Activated CD4-positive, alpha-beta memory T cell treated with anti-CD3 and anti-CD28 coated beads, Interleukin-2, amount 10 ng/mL, durations not matched to agents 7 days and 5 days (primary cell): ENCODE measurements at regions not wholly inside any gene's neighbourhood (a gene's known extent, or its start where the extent isn't known, plus 50 kb on each side); places are given as distances from the start of the nearest gene placed in this dataset.

Experiments used
- CTCF ChIA-PET: fragments of 350-600 bp; sonication (Branson Sonifier 250); formaldehyde crosslinking; loops from one replicate; lab custom pipeline; 2021; ENCODE audit warnings: antibody characterized with exemption, inconsistent platforms; lab: Charles Lee
- POLR2A ChIA-PET: fragments of 350-600 bp; sonication (Branson Sonifier 250); formaldehyde crosslinking; loops from one replicate; lab custom pipeline; 2021; ENCODE audit warnings: antibody characterized with exemption; lab: Charles Lee
- DNase-seq: peaks from one replicate; pipeline ENCODE4 v3.0.0-alpha.2; 2020
- H3K27ac Mint-ChIP-seq: one replicate; pipeline ENCODE4 v1.8.0; 2021; ENCODE audit warnings: mild to moderate bottlenecking, mixed read lengths
- H3K27me3 Mint-ChIP-seq: one replicate; pipeline ENCODE4 v1.8.0; 2021; ENCODE audit warnings: mixed read lengths
- H3K36me3 Mint-ChIP-seq: one replicate; pipeline ENCODE4 v1.8.0; 2021; ENCODE audit warnings: low read depth, mixed read lengths
- H3K4me1 Mint-ChIP-seq: one replicate; pipeline ENCODE4 v1.8.0; 2021; ENCODE audit warnings: mixed read lengths
- H3K4me3 Mint-ChIP-seq: one replicate; pipeline ENCODE4 v1.8.0; 2021; ENCODE audit warnings: mild to moderate bottlenecking, mixed read lengths
- H3K9me3 Mint-ChIP-seq: one replicate; pipeline ENCODE4 v1.8.0; 2021; ENCODE audit warnings: mixed read lengths

GRCh38 chr4:137702512-137702911 is 170.2 kb upstream of the PCDH18 start:
- no peaks in the 10 kb centered on the region for H3K4me1 Mint-ChIP-seq
- no peak for DNase-seq
- CTCF ChIA-PET = no interaction called here
- no peaks in the 10 kb centered on the region for H3K27me3 Mint-ChIP-seq
- peaks cover 3% of the 10 kb centered on the region for H3K9me3 Mint-ChIP-seq
- POLR2A ChIA-PET = no interaction called here
- no peak overlapping the region for H3K4me3 Mint-ChIP-seq
- H3K36me3 Mint-ChIP-seq = no peaks in the 10 kb centered on the region
- H3K27ac Mint-ChIP-seq = no peak overlapping the region

DNA sequence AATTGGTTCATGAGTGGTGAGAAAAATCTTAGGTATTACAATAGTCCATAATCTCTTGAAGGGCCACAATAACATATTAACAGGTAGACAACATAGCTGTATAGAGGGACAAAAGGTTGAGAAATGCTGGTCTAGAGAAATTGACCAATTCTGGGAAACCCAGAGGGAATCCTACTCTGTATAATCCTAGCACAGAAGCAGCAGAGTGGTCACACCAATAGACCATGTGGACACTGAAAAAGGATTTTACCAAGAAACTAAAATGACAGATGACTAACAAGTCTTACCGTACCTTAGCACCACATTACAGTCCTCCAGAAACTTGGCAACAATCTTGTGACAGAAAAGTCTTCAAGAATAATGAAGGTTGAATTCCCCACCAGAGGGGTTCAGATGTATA is 169.1 kb upstream of the PCDH18 start:
- no peak overlapping the region for H3K4me3 Mint-ChIP-seq
- no peaks in the 10 kb centered on the region for H3K27me3 Mint-ChIP-seq
- H3K27ac Mint-ChIP-seq = no peak overlapping the region
- H3K9me3 Mint-ChIP-seq = peaks cover 3% of the 10 kb centered on the region
- H3K4me1 Mint-ChIP-seq = no peaks in the 10 kb centered on the region
- DNase-seq = no peak
- ChIA-PET CTCF (no interaction called here), POLR2A (no interaction called here)
- no peaks in the 10 kb centered on the region for H3K36me3 Mint-ChIP-seq

DNA sequence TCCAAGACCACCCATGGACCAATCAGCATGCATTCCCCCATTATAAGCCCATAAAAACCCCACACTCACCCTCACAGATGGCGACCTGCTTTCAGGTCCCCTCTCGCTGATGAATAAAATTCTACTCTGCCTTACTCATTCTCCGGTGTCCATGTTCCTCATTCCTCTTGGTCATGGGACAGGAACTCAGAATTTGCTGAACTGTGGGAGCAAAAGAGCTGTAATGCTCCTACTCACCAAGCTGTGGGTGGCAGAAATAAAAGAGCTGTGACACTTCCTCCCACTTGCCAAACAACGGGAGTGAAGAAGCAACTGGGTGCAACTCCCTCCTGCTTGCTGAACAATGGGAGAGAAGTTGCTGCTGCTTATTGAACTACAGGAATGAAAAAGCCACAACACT is 168.5 kb upstream of the PCDH18 start:
- DNase-seq = no peak
- POLR2A ChIA-PET = no interaction called here
- no peak overlapping the region for H3K4me3 Mint-ChIP-seq
- H3K4me1 Mint-ChIP-seq = no peaks in the 10 kb centered on the region
- no peak overlapping the region for H3K27ac Mint-ChIP-seq
- CTCF ChIA-PET = no interaction called here
- no peaks in the 10 kb centered on the region for H3K36me3 Mint-ChIP-seq
- peaks cover 3% of the 10 kb centered on the region for H3K9me3 Mint-ChIP-seq
- H3K27me3 Mint-ChIP-seq = no peaks in the 10 kb centered on the region

DNA sequence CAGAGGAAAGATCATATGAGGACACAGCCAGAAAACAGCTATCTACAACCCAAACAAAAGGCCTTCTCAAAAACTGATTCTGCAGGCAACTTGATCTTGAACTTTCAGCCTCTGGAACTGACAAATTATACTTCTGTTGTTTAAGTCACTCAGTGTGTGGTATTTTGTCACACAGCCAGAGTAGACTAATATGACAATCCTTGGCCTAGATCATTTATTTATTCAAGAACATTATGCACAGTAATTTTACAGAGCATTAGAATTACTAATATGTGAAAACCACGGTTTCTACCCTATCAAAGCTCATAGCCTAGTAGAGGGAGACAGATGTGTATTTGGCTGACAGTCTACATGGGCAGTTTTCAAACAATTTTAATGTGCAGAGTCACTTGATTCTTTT is 167.8 kb upstream of the PCDH18 start:
- DNase-seq = no peak
- Mint-ChIP-seq H3K36me3 (no peaks in the 10 kb centered on the region), H3K4me3 (no peak overlapping the region), H3K27ac (no peak overlapping the region), H3K4me1 (no peaks in the 10 kb centered on the region), H3K27me3 (no peaks in the 10 kb centered on the region), H3K9me3 (peaks cover 3% of the 10 kb centered on the region)
- POLR2A ChIA-PET = no interaction called here
- CTCF ChIA-PET = no interaction called here

DNA sequence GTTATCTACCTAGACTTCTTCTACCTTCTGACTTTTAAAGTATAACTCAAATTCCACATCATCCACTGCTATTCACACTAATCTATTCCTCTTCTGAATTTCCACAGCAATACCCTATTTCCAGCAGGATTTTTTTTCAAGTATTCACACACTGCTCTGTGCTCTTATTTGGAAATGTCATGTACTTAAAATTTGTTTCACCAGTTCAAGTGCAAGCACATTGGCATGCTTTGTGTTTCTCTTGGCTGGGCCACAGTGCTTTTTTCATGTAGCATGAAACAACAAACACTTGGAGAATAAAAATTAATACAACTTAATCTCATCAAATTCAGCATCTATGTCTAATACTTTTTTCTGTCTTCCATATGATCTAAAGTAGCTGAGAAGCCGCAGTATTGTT is 161.8 kb upstream of the PCDH18 start:
- POLR2A ChIA-PET = no interaction called here
- no peak overlapping the region for H3K4me3 Mint-ChIP-seq
- DNase-seq = no peak

DNA sequence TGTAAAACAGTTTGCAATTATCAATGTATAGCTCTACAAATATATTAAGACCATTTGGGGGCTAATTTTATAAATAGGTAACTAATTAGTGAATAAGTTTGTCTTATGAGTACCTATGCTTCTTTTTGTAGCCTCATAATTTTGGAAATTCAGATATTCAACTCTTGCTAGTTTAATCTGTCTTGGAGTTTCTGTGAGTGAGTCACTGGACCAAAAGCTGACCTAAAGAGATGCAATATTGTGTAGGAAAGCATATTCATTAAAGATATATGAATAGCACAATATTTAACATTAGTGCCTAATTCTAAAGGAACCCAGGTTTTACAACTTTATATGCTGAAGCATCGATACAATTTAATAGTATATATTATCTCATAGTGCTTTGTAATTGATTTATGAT is 161.3 kb upstream of the PCDH18 start:
- DNase-seq = no peak

More for the DNA sequence above, 161.8 kb upstream of the PCDH18 start:
- Mint-ChIP-seq H3K27me3 (no peaks in the 10 kb centered on the region), H3K36me3 (no peaks in the 10 kb centered on the region), H3K9me3 (peaks cover 3% of the 10 kb centered on the region), H3K4me1 (no peaks in the 10 kb centered on the region), H3K27ac (no peak overlapping the region)
- CTCF ChIA-PET = no interaction called here

DNA sequence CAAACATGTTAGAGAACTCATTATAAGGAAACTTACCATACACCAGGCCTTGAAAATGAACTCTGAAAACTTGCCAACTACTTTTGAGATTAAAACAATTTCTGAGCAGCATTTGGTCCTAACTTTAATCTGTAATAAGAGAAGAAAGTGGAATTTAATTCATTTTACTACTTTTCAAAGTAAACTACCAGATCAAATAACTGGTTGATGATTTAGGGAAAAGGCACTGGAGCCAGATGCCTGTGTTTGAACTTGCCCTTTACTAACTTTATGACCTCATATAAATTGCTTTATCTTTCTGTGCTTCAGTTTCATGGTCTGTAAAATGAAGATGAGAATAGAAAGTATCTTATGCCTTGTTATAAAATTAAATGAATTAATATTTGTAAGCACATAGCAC is 159.9 kb upstream of the PCDH18 start:
- ChIA-PET CTCF (no interaction called here), POLR2A (no interaction called here)
- Mint-ChIP-seq H3K27me3 (no peaks in the 10 kb centered on the region), H3K36me3 (no peaks in the 10 kb centered on the region), H3K4me1 (no peaks in the 10 kb centered on the region), H3K27ac (no peak overlapping the region), H3K9me3 (no peaks in the 10 kb centered on the region), H3K4me3 (no peak overlapping the region)
- no peak for DNase-seq

More for the DNA sequence above, 161.3 kb upstream of the PCDH18 start:
- ChIA-PET POLR2A (no interaction called here), CTCF (no interaction called here)
- Mint-ChIP-seq H3K36me3 (no peaks in the 10 kb centered on the region), H3K9me3 (peaks cover 3% of the 10 kb centered on the region), H3K4me1 (no peaks in the 10 kb centered on the region), H3K27me3 (no peaks in the 10 kb centered on the region), H3K27ac (no peak overlapping the region), H3K4me3 (no peak overlapping the region)

- Mint-ChIP-seq H3K27me3 (no peaks in the 10 kb centered on the region), H3K4me3 (no peak overlapping the region), H3K36me3 (no peaks in the 10 kb centered on the region), H3K9me3 (no peaks in the 10 kb centered on the region), H3K27ac (no peak overlapping the region), H3K4me1 (no peaks in the 10 kb centered on the region)
- POLR2A ChIA-PET = no interaction called here
- no peak for DNase-seq
- CTCF ChIA-PET = no interaction called here
These were observed 156.4 kb upstream of the PCDH18 start for GRCh38 chr4:137688651-137689050.

GRCh38 chr4:137685357-137685756 is 153.1 kb upstream of the PCDH18 start:
- no peaks in the 10 kb centered on the region for H3K36me3 Mint-ChIP-seq
- H3K4me1 Mint-ChIP-seq = no peaks in the 10 kb centered on the region
- H3K9me3 Mint-ChIP-seq = no peaks in the 10 kb centered on the region
- H3K27me3 Mint-ChIP-seq = no peaks in the 10 kb centered on the region
- POLR2A ChIA-PET = no interaction called here
- H3K27ac Mint-ChIP-seq = no peak overlapping the region
- CTCF ChIA-PET = no interaction called here
- DNase-seq = no peak
- H3K4me3 Mint-ChIP-seq = no peak overlapping the region

GRCh38 chr4:137681081-137681480 is 148.8 kb upstream of the PCDH18 start:
- Mint-ChIP-seq H3K27me3 (no peaks in the 10 kb centered on the region), H3K36me3 (no peaks in the 10 kb centered on the region), H3K4me3 (no peak overlapping the region), H3K4me1 (no peaks in the 10 kb centered on the region), H3K27ac (no peak overlapping the region), H3K9me3 (no peaks in the 10 kb centered on the region)
- no peak for DNase-seq
- ChIA-PET POLR2A (no interaction called here), CTCF (no interaction called here)

GRCh38 chr4:137678796-137679195 is 146.5 kb upstream of the PCDH18 start:
- Mint-ChIP-seq H3K27me3 (no peaks in the 10 kb centered on the region), H3K4me3 (no peak overlapping the region), H3K36me3 (no peaks in the 10 kb centered on the region), H3K4me1 (no peaks in the 10 kb centered on the region), H3K9me3 (no peaks in the 10 kb centered on the region), H3K27ac (no peak overlapping the region)
- POLR2A ChIA-PET = no interaction called here
- DNase-seq = no peak
- CTCF ChIA-PET = no interaction called here

GRCh38 chr4:137677863-137678262 is 145.6 kb upstream of the PCDH18 start:
- no peaks in the 10 kb centered on the region for H3K36me3 Mint-ChIP-seq
- H3K27me3 Mint-ChIP-seq = no peaks in the 10 kb centered on the region
- no peak overlapping the region for H3K27ac Mint-ChIP-seq
- ChIA-PET CTCF (no interaction called here), POLR2A (no interaction called here)
- H3K4me3 Mint-ChIP-seq = no peak overlapping the region
- no peaks in the 10 kb centered on the region for H3K4me1 Mint-ChIP-seq
- DNase-seq = no peak
- H3K9me3 Mint-ChIP-seq = no peaks in the 10 kb centered on the region

GRCh38 chr4:137676357-137676998 is 144.2 kb upstream of the PCDH18 start:
- Mint-ChIP-seq H3K4me3 (no peak overlapping the region), H3K27ac (no peak overlapping the region)

DNA sequence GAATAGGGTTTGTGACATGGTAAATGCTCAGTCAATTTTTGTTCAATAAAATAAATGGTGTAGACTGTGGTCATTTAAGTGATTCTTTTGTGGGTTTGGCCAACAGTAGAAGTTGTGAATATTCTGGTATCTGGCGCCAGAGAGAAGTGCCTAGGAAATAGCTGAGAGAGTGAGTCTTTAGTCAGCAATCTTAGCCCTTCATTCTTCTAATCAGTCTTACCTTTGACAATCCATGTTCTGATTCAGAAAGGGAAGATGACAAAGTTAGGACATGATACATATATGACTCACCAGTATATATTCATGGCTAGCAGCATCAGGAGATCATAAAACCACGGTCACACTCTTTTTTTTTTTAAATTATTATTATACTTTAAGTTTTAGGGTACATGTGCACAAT is 141.8 kb upstream of the PCDH18 start:
- Mint-ChIP-seq H3K27ac (no peak overlapping the region), H3K36me3 (no peaks in the 10 kb centered on the region), H3K4me1 (no peaks in the 10 kb centered on the region), H3K4me3 (no peak overlapping the region), H3K27me3 (no peaks in the 10 kb centered on the region), H3K9me3 (no peaks in the 10 kb centered on the region)
- ChIA-PET CTCF (no interaction called here), POLR2A (no interaction called here)
- no peak for DNase-seq

More at GRCh38 chr4:137676357-137676998, 144.2 kb upstream of the PCDH18 start:
- ChIA-PET POLR2A (no interaction called here), CTCF (no interaction called here)
- Mint-ChIP-seq H3K9me3 (no peaks in the 10 kb centered on the region), H3K27me3 (no peaks in the 10 kb centered on the region), H3K36me3 (no peaks in the 10 kb centered on the region), H3K4me1 (no peaks in the 10 kb centered on the region)
- no peak for DNase-seq
